Activated CD4-positive, CD25-positive, alpha-beta regulatory T cell (primary cell): ENCODE measurements at regions not wholly inside any gene's neighbourhood (a gene's known extent, or its start where the extent isn't known, plus 50 kb on each side); places are given as distances from the start of the nearest gene placed in this dataset.

ENCODE experiments used
- DNase-seq, 4 experiments: peaks; one replicate each; lab custom pipeline; 2025; lab: John Stamatoyannopoulos, UW

DNA sequence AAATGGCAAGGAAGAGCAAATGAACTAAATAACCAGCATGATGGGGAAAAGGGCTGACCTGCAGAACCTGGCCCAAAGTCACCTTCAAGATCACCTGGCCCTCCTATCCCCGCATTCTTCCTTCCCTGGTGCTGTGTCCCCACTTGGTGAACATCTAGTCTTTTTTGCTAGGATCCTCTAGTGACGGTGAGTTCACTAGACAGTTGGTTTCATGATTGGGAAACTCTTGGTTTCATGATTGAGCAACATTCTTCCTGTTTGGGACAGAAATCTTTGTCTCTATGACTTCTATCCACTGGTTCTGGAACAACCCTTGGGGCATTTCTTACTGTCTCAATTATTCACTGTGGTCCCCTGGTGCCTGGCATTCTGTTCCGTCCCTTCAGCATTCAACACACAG, 50.2 kb upstream of the DAB2IP start:
- no peak for DNase-seq
